ACC112 (cell line): ENCODE measurements at regions not wholly inside any gene's neighbourhood (a gene's known extent, or its start where the extent isn't known, plus 50 kb on each side); places are given as distances from the start of the nearest gene placed in this dataset.
"Not testable (repeated sequence)": the region's sequence is repeated elsewhere in the genome, so short reads cannot be mapped to it uniquely, and the experiment has no call there.

ENCODE experiments used
- H2AFZ ChIP-seq: fragments of 200-600 bp; sonication (generic); one replicate; pipeline ENCODE4 v1.6.0; 2017; ENCODE audit warnings: antibody characterized with exemption, low read length; ENCODE audit not compliant: unreplicated experiment
- H3K27ac ChIP-seq: fragments of 200-600 bp; sonication (generic); 2 replicates; pipeline ENCODE4 v1.5.1; 2014; ENCODE audit warnings: low read depth, mild to moderate bottlenecking, antibody characterized with exemption, low read length, moderate library complexity
- H3K27me3 ChIP-seq: fragments of 200-600 bp; sonication (generic); 2 replicates; pipeline ENCODE4 v1.6.1; 2014; ENCODE audit warnings: mild to moderate bottlenecking, antibody characterized with exemption, low read length, moderate library complexity, mixed read lengths; ENCODE audit not compliant: insufficient read depth
- H3K36me3 ChIP-seq: fragments of 200-600 bp; sonication (generic); 2 replicates; pipeline ENCODE4 v1.6.1; 2016; ENCODE audit warnings: mild to moderate bottlenecking, antibody characterized with exemption, low read length, moderate library complexity, mixed read lengths; ENCODE audit not compliant: insufficient read depth
- H3K4me1 ChIP-seq: fragments of 200-600 bp; sonication (generic); one replicate; pipeline ENCODE4 v1.6.1; 2016; ENCODE audit warnings: low read length, mixed read lengths; ENCODE audit not compliant: insufficient read depth, unreplicated experiment, control insufficient read depth
- H3K4me3 ChIP-seq: fragments of 200-600 bp; sonication (generic); 2 replicates; pipeline ENCODE4 v1.5.1; 2014; ENCODE audit warnings: mild to moderate bottlenecking, low read depth, low read length
- H3K79me2 ChIP-seq: fragments of 200-600 bp; sonication (generic); one replicate; pipeline ENCODE4 v1.6.0; 2016; ENCODE audit warnings: low read length; ENCODE audit not compliant: control insufficient read depth, unreplicated experiment, insufficient read depth

- Histone ChIP-seq H3K36me3 (no peaks in the 10 kb centered on the region), H3K4me1 (no peaks in the 10 kb centered on the region), H3K4me3 (no peak overlapping the region), H2AFZ (no peak overlapping the region), H3K27me3 (no peaks in the 10 kb centered on the region), H3K27ac (no peak overlapping the region), H3K79me2 (no peaks in the 10 kb centered on the region)
These were observed 141.6 kb upstream of the CADM1 start for GRCh38 chr11:115645631-115646317.

- no peaks in the 10 kb centered on the region for H3K36me3 ChIP-seq
- no peaks in the 10 kb centered on the region for H3K27me3 ChIP-seq
- no peaks in the 10 kb centered on the region for H3K79me2 ChIP-seq
- no peaks in the 10 kb centered on the region for H3K4me1 ChIP-seq
- no peak overlapping the region for H3K27ac ChIP-seq
- no peak overlapping the region for H2AFZ ChIP-seq
- H3K4me3 ChIP-seq = no peak overlapping the region
These were observed 140.6 kb upstream of the CADM1 start for GRCh38 chr11:115644856-115645255.

- Histone ChIP-seq H3K27ac (no peak overlapping the region), H3K4me3 (no peak overlapping the region), H3K36me3 (no peaks in the 10 kb centered on the region), H2AFZ (no peak overlapping the region), H3K79me2 (no peaks in the 10 kb centered on the region), H3K4me1 (no peaks in the 10 kb centered on the region), H3K27me3 (no peaks in the 10 kb centered on the region)
These were observed 139.5 kb upstream of the CADM1 start for GRCh38 chr11:115643549-115644270.

- Histone ChIP-seq H2AFZ (no peak overlapping the region), H3K27ac (no peak overlapping the region), H3K4me1 (no peaks in the 10 kb centered on the region), H3K36me3 (no peaks in the 10 kb centered on the region), H3K4me3 (no peak overlapping the region), H3K79me2 (no peaks in the 10 kb centered on the region), H3K27me3 (no peaks in the 10 kb centered on the region)
These were observed 138.4 kb upstream of the CADM1 start for GRCh38 chr11:115642660-115643059.

- no peaks in the 10 kb centered on the region for H3K27me3 ChIP-seq
- no peak overlapping the region for H3K27ac ChIP-seq
- H3K36me3 ChIP-seq = no peaks in the 10 kb centered on the region
- H2AFZ ChIP-seq = no peak overlapping the region
- H3K79me2 ChIP-seq = no peaks in the 10 kb centered on the region
- no peaks in the 10 kb centered on the region for H3K4me1 ChIP-seq
- no peak overlapping the region for H3K4me3 ChIP-seq
These were observed 133.5 kb upstream of the CADM1 start for GRCh38 chr11:115637599-115638241.

- Histone ChIP-seq H2AFZ (no peak overlapping the region), H3K27ac (no peak overlapping the region), H3K79me2 (no peaks in the 10 kb centered on the region), H3K27me3 (no peaks in the 10 kb centered on the region), H3K36me3 (no peaks in the 10 kb centered on the region), H3K4me3 (no peak overlapping the region), H3K4me1 (no peaks in the 10 kb centered on the region)
These were observed 132.7 kb upstream of the CADM1 start for GRCh38 chr11:115636753-115637527.

- not testable (repeated sequence) for H3K4me1 ChIP-seq, H3K79me2 ChIP-seq, H3K27ac ChIP-seq, H2AFZ ChIP-seq, H3K36me3 ChIP-seq, H3K4me3 ChIP-seq, H3K27me3 ChIP-seq
These were observed 129.8 kb upstream of the CADM1 start for GRCh38 chr11:115633977-115634376.

- Histone ChIP-seq H3K79me2 (no peaks in the 10 kb centered on the region), H3K36me3 (no peaks in the 10 kb centered on the region), H3K4me1 (no peaks in the 10 kb centered on the region), H3K27ac (no peak overlapping the region), H3K27me3 (no peaks in the 10 kb centered on the region), H2AFZ (no peak overlapping the region), H3K4me3 (no peak overlapping the region)
These were observed 127.8 kb upstream of the CADM1 start for GRCh38 chr11:115632061-115632460.

- no peaks in the 10 kb centered on the region for H3K36me3 ChIP-seq
- no peak overlapping the region for H3K27ac ChIP-seq
- no peak overlapping the region for H2AFZ ChIP-seq
- H3K4me3 ChIP-seq = no peak overlapping the region
- H3K27me3 ChIP-seq = no peaks in the 10 kb centered on the region
- no peaks in the 10 kb centered on the region for H3K4me1 ChIP-seq
- H3K79me2 ChIP-seq = no peaks in the 10 kb centered on the region
These were observed 127.4 kb upstream of the CADM1 start for GRCh38 chr11:115631609-115632008.

- Histone ChIP-seq H3K4me1 (no peaks in the 10 kb centered on the region), H3K27me3 (no peaks in the 10 kb centered on the region), H3K36me3 (no peaks in the 10 kb centered on the region), H3K79me2 (no peaks in the 10 kb centered on the region), H3K4me3 (no peak overlapping the region), H2AFZ (no peak overlapping the region), H3K27ac (no peak overlapping the region)
These were observed 126.0 kb upstream of the CADM1 start for GRCh38 chr11:115630214-115630613.
